ENCODE measurements at regions not wholly inside any gene's neighbourhood (a gene's known extent, or its start where the extent isn't known, plus 50 kb on each side); places are given as distances from the start of the nearest gene placed in this dataset.
"Not testable (repeated sequence)": the region's sequence is repeated elsewhere in the genome, so short reads cannot be mapped to it uniquely, and the experiment has no call there.

DNA sequence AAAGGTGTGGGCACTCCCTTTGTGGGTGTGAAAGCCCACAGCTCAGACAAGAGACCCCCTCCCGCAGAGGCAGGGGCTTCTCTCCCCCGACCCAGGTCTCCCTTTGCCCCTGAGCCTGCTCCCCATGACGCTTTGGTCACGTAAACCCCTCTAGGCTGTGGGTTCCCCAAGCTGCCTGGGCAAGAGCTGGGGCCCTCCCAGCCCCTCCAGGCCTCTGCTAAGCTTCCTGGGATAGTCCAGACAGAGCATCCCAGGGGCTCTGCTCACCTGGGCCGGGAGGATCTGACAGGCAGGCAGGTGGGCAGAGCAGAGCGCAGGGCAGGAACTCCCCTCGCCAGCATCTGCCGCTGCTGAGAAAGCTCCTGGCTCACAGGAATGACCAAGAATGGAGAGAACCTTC is 177.3 kb downstream of the BANP start:
- no peak for DNase-seq

DNA sequence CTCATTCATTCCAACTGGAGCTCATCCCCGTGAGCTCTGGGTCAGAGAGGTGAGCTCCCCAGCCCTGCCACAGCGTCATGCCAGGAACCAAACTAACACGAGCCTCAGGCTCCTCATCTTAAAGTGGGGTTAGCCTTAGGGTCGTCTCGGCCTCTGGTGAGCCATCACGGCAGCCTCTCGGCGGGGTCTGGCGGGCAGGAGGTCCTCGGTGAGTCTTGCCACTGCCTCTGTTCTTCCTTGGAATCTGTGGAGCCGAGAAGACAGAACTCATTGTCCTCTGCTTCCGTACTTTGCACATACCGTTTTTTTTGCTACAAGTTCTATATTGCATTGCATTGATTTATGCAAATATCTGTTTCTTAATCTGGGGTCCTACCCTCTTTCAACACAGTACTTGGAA is 177.9 kb downstream of the BANP start:
- not testable (repeated sequence) for DNase-seq

DNA sequence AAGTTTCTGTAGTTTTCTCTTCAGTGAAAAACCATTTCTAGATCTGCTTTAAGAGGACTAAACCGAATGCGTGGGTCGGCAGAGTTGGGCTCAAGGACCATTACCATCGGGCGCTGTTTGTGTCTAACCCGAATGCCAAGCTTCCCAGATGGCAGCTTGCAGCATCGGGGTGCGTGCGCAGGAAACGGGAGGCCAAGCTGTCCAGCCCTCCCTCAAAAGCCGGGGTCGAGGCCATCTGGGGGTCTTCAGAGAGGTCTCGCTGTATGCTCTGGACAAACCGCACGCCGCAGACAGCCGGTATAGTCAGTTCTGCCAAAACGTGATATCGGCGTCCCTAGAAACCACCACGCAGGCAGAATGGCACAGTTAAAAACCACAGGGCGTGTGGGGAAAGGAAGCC is 178.8 kb downstream of the BANP start:
- no peak for DNase-seq

DNA sequence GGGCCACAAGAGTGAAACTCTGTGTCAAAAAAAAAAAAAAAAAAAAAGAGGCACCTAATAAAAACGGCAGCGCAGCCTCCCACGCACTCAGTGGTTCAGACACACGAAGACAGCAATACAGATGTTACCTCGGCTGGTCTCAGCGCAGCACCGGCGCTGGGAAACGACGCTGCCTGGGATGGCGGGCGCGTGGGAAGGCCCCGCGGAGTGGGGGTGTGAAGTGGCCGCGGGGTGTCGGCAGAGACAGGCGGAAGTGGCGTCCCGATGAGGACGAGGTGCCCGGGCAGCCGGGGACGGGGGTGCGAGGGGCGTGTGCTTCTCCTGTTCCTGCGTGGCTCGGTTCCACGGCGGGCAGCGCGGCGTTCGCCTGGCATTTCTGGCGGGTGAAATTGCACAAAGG is 179.4 kb downstream of the BANP start:
- no peak for DNase-seq

DNA sequence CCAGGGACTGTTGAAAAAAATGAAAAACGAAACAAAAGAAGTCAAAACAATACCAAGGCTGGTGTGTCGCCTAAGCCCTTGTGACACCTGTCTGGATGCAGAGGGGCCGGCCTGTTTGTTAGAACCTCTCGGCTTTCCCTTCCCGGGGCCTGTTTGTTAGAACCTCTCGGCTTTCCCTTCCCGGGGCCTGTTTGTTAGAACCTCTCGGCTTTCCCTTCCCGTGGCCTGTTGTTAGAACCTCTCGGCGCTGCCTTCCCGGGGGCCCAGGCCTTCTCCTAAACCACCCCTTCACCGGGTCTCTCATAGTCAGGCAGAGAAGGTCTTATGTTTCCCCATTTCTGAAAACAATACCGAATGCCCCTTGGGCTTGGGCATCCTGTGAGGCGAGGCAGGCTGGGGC is 180.0 kb downstream of the BANP start:
- DNase-seq: no peak

DNA sequence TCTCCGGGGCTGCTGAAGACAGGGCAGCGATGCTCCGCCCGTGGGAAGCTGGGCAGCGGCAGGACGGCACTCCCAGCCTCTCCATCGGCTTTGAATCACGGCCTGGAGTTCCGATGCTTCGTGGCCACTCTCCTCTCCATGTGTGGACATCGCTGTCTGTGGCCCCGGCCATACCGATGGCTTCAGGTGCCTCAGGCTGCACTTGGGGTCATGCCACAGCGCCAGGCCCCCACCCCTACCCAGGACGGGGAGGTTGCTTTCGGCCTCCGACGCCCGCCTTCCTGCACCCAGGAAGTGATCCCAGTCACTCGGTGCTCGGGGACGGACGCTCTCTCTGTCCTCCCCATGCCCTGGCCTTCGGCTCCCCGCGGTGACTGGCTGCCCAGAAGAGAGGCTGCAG is 180.7 kb downstream of the BANP start:
- no peak for DNase-seq

DNA sequence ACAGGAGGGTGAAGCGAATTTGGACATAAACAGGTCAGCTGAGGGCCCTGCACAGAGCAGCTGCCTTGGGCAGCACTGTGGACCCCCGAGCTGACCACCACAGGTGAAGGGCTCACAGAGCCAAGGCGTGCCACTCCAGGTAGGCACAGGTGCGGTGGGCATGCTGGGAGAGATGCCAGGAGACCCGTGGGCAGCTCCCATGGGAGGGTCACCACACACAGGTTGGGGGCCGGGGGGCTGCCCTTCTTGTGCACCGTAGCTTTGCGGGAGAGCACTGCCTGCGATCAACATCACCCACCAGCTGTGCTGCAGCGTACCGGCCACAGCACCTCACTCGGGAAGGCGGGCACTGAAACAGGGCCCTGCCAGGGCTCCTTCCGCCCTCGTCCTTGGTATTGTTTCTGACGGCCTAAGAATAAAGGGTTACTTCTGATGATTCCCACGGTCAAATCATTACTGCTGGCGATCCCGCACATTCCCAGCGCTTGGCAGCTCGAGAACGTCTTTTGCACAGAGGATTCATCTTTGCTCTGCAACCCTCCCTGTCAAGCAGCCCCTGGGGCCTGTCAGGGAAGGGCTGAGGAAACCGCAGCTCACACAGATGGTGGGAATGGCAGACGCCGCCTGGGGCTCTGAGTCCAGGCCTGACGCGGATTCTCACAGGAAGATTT is 181.7 kb downstream of the BANP start:
- DNase-seq: no peak

DNA sequence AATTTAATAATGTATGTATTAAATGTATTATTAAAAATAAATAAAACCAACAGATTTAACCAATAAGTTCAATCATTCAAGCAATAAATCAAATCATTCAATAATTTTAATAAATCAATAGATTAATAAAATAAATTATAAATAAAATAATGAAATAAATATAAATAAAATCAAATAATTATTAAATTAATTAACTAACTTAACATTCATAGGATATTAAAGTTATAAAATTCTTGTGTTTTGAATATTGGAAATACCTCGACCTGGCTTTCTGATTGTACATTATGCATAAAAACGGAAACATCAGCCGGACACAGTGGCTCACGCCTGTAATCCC is 182.2 kb downstream of the BANP start:
- DNase-seq: no peak

DNA sequence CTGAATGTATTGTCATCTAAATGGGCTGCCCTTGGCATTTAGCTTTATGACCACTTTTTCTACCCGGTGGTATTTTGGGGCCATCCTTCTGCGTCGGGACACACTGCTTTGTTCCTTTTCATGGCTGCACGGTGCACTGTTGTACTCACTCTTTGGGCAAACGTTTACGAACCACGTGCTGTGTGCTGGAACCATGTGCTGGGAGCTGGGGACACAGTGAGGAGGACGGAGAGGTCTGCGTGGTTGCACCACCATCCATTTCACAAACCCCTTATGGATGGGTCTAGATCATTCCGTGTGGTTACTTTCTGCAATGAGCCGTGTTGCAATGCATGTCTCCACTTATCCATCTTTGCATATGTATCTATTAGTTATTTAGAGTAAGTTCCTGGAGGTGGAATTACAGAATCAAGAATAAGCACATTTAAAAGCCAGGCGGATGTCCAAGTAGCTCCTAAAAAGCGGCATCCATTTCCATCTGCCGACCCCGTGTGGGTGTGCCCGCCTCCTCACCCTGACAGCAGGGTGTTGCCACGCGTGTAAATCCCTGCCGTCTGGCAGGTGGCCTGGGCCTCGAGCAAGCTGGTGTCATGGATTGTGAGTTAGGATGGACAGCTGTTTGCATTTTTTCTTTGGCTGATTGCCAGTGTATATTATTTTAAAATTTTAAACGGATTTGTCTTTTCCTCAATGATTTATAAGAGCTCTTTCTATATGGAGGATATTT is 183.1 kb downstream of the BANP start:
- DNase-seq: not testable (repeated sequence)

DNA sequence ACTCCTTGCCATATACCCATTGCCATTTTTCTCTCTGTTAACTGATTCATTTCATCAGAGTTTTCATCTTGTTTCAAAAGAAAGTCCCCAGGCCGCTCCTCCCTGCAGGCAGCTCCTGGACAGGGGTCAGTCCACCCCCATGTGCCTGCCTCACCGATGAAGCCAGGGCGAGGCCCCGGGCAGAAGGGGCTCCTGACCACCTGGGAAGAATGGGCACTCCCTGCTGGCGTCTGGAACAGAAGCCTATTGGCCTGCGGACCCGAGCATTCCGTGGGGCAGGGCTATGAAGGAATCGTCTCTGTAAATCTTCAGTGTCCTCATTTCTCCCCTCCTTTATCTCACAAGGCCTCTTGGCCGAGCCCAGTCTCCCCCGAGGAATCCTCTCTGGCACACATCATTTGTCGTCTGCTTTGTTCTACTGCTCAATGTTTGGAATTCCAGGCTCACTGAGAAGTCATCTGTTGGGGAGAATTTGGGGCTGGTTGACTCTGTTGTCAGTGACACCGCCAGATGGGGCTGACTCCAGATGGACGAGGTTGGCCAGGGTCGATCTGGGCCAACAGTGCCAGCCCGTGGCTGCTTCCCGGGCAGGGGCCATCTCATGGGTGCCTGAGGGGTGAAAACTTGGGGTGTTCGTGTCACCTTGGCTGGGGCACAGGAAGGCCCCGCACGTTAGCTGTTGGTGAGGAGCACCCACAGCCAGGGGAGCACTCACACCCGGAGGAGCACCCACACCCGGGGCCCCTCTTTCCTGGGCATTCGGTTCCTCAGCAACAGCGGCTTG is 183.9 kb downstream of the BANP start:
- DNase-seq: not testable (repeated sequence)

DNA sequence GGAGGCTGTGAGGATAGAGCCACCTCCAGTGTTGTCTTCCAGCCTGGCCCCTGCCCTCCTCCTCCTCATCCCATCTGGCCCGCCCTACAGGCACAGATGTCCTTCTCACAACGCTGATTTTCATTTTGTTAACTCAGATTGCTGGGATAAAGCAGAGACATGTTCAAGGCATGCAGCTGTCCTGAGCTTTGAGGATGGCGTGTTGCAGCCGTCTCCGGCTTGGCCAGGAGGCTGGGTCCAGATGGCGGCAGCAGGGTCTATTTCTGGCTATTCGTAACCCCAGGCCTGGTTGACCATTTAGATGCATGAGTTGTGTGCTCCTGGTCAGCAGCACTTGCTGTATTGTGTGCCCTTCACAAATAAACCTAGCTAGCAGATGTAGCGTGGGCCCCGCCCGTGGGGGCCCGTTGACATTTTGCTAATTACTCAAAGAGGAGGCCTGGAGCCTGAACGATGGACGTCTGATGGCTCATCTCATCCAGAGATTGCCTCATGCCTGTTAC is 185.0 kb downstream of the BANP start:
- DNase-seq: not testable (repeated sequence)

DNA sequence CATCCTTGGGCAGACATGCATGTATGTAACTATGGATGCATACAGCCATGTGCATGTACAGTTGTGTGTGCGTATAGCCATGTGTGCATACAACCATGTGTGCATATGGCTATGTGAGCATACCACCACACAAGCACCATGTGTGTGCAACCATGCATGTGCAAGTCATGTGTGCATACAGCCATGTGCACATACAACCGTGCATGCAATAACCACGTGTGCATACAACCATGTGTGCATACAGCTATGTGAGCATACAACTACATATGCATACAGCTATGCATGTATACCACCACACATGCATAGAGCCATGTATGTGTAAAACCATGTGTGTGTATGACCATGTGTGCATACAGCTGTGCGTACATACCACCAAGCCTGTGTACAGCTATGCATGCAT is 185.7 kb downstream of the BANP start:
- DNase-seq: not testable (repeated sequence)

DNA sequence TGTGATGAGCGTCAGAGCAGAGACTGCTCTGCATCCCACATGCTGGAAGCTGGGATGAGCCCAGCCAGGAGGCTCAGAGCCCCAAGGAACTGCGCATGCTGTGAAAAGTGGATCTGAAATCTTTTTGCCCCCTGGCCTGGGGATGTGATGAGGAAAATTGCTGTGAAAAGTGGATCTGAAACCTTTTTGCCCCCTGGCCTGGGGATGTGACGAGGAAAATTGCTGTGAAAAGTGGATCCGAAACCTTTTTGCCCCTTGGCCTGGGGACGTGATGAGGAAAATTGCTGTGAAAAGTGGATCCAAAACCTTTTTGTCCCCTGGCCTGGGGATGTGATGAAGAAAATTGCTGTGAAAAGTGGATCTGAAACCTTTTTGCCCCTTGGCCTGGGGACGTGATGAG is 187.9 kb downstream of the BANP start:
- not testable (repeated sequence) for DNase-seq

DNA sequence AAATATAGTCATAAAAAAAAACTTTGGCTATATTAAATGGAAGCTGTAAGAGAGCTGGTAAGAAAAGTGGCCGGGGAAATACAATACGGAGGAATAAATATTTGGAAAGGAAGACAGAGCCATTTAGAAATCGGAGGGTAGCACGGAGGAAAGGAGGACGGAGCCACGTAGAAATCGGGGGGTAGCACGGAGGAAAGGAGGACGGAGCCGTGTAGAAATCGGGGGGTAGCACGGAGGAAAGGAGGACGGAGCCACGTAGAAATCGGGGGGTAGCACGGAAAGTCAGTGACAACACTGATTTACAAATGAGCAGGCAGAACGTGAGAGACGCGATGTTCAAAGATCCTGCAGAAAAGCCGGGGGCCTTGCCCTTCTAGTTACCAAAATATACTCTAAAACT is 189.0 kb downstream of the BANP start:
- DNase-seq: not testable (repeated sequence)

DNA sequence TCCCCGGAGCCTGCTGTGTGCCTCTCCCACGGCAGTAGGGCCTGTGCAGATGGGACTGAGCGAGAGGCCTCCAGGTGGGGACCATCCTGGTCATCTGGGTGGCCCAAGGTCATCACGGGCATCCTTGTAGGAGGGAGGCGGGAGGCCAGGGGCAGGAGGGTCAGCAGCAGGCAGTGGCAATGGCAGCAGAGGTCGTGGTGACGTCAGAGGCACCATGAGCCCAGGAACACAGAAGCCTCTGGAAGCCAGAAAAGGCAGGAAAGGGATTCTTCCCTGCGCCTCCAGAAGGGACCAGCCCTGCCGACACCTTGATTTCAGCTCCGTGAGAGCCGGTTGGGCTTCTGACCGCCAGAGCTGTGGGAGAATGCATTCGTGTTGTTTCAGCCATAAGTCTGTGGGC is 190.3 kb downstream of the BANP start:
- DNase-seq: no peak

DNA sequence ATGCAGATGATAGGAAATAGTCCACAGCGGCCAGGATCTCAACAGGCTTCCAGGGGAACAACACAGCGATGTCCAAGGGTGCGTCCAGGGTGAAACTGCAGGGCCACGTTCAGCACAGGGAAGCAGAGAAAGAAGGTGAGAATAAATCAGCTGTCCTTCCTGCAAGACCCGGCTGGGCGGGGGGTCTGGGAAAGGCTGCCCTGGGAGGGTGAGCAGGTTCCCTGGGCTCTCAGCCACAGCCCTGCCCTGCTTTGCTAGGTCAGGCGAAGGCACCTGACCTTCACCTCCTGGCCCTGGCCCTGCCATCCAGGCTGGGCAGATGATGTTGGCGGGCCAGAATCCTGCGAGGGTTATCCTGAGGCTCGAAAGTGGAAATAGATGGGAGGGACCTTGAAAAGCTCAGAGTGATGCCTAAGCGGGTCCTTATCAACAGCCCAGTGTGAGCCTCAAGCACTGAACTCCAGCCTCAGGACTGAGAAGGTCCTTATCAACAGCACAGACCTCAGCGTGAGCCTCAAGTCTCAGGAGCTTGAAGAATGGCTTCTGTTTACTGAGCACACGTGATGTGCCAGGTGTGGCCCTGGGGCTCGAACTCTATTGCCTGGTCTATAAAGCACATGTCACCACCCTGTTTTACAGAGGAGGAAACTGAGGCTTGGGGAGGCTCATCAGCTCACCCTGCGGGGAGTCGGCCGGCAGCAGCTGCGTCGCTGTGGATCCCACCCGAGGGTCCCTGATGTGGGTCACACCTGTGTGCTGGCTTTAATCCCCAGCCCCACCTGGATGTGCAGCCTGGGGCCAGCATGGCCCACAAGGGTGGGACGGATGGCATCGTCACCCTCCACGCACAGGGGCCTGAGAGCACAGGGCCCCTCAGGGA is 191.1 kb downstream of the BANP start:
- DNase-seq: not testable (repeated sequence)

DNA sequence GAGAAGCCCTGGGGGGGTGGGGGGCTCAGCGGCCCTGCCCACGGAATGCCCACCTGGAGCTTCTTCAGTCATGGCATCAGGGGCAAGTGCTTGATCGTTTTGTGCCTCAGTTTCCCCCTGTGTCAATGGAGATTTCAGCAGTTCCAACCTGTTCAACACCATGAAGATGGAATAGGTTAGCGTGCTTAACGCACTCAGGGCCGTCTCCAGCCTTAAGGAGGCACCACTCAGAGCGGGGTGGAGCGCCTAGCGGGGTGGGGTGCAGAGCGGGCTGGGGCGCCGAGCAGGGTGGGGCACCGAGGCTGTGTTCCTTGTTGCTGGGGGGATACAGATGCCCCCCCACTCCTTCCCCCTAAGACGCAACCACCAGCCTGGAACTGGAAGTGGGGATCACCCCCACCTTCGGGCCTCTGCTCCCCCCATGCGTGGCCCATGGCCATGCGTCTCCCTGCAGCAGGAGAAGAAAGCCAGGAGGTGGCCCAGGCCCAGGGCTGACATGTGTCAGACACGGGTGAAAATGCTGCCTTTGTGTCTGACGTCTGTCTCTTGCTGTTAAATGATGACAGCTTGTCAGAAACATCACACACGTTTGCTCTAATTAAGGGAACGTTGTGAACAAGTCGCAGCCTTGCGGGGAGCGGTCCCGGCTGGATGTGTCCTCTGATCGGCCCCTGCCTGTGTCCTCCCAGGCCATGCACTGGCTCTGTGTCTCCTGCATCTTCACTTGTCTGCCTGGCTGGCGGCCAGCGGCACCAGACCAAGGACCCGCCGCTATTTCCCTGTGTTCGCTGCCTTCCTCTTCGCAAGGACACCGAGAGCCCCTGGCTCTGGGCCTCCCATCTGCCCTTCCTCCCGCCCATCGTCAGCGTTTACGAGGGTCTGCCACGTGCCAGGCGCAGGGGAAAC is 192.1 kb downstream of the BANP start:
- DNase-seq: not testable (repeated sequence)

DNA sequence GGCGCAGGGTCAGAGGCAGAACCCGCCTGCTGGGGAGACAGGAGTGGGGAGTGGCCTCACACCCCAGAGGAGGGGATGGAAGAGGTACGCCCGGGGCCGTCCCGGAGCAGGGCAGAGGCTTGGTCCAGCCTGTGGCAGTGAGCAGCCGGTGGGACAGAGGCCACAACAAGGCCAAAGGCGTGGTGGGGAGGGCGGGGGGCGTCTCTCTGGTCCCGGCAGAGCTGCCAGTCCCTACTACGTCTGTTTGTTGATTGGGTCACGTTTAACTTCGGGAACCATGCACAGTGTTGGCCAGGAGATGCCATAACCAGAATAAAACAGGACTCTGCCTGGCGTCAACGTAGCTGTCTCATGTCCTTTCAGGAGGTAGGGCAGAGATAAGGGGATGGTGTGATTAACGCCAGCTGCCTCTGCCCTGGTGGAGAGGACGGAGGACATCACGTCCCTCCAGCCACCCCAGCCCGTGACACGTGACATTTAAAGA is 192.8 kb downstream of the BANP start:
- no peak for DNase-seq

DNA sequence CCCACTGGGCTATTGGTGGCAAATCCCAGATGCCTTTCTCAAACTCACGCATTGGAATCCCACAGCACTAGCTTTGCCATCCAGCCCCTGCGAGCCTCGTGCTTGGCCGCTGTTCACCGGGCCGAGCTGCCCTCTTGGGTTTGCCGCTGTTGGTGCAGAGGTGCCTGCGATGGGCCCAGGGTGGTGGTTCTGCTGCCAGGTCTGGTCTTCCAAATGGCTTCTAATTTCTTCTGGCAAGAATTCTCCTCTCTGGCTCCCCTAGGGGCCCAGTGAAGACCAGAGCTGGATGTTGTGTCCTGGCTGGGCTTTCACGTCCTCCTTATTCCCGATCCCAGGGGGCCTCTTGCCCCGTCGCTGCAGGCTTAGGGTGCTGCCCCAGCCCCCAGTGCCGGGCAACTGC is 194.1 kb downstream of the BANP start:
- not testable (repeated sequence) for DNase-seq

DNA sequence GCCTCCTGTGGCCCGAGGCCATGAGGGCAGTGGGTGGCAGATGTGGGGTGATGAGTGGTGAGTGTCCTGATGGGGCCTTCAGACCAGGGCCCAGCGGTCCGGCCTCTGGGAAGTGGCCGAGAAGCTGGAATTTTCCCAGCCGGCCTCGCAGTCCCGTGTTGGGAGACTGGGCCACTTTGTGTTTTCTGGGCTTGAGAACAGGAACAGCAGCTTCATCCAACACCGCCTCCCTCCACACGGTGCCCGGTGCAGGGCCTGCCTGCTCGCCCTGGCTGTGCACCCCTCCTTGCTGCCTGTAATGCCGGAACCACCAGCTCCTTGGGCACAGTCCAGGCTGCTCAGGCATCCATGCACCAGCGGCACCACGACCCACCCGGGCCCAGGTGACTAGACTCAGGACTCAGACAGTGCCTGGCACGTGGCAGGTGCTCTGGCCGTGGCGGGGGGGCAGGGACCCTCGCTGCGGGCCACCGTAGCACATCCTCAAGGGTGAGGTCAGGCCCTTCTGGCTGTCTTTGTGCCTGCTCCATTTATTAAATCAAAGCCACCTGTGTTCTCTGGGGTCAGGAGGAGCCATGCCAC is 194.7 kb downstream of the BANP start:
- not testable (repeated sequence) for DNase-seq

DNA sequence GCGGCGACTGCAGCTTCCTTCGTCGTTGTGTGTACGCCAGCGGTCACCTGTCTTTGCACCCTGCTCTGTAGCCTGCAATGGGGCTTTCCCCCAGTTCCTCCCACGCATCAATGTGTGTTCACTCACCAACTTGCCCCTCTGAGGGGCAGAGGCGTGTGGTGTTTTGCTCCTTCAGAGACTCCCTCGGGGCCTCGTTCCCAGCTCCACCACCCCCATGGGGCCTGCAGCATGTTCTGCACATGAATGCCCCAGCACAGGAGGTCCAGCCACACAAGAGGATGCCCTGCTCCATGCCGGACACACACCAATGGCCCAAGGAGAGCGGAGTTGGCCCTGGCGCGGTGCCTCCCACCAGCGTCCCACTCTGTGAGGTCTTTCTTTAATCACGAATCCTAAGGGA is 196.8 kb downstream of the BANP start:
- DNase-seq: not testable (repeated sequence)

Data from CD4-positive, alpha-beta T cell treated with Interleukin-6 for 4 hours (primary cell).